ENCODE measurements at regions not wholly inside any gene's neighbourhood (a gene's known extent, or its start where the extent isn't known, plus 50 kb on each side); places are given as distances from the start of the nearest gene placed in this dataset.

DNA sequence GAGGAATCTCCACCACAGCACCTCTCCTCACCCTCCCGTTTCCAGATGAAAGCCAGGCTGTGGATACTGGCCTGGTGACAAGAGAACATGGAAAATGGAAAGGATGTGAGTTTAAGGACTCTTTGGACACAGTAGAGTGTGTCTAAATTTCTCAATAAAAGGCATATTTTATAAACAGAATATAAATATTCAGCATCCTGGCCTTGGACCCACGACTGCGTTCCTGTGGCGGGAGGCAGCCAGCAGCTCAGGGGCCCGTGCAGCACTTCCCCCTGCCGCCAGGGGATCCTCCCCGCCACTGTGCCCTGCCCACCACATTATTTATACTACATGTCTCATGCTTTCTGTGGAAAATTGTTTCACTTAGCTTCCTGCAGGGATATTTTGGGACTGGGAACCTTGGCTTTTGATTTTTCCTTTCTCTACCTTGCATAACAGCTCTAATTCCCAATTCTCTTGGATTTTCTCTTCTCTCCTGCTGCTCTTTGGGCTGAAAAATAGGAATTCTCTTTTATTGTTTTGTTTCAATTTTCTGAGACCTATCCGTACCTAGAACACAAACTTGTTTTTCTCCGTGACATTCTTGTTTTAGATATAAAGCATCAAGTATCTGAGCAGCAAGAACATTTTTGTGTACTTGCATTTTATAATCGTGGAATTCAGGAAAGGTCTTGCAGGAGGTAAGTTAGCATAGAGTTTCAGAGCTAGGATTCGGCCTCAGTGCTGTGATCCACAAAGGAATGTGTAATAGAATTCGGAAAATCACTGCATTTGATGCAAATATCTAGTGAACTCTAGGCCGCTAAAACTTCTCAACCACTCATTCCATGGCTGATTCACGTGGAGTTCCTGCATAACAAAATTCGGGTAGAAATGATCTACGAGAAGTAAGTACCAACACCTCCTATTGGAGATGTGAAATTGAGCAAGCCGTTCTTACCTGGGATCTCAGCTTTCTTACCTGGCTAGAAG, 107.7 kb upstream of the SPATA13 start:
- DNase-seq: no peak

DNA sequence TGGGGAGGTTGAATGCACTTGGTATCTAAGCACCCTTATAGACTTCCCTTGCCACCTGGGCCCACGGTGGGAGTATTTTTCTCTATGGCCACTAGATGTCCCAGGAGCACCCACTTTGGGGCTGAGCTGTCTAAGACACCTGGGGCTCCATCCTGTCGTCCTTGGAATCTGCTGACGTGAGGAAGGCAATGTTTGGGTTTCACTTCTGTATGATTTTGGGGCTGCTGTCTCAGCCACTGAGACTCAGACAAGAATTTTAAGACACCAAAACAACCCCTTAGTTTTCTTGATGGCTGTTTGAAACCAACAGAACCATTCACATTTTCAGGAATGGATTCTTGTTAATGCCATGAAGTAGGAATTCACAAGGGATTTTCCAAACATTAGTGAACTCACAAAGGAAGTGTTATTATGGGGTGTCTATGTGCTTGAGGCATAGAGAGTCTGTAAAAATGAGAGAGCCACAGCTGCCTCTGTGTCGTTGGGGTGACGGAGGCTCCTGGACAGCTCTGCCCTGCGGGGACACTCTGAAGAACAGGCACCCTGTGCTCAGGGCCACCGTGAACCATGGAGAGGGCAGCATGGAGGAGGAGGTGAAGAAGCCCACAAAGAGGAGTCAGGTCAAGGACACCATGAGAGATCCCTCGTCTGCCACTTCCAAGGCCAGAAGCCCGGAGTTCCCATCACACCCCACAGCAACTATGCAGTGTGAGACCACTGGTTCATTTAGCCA, 106.8 kb upstream of the SPATA13 start:
- peak; percentile 1 to 44 for DNase-seq

DNA sequence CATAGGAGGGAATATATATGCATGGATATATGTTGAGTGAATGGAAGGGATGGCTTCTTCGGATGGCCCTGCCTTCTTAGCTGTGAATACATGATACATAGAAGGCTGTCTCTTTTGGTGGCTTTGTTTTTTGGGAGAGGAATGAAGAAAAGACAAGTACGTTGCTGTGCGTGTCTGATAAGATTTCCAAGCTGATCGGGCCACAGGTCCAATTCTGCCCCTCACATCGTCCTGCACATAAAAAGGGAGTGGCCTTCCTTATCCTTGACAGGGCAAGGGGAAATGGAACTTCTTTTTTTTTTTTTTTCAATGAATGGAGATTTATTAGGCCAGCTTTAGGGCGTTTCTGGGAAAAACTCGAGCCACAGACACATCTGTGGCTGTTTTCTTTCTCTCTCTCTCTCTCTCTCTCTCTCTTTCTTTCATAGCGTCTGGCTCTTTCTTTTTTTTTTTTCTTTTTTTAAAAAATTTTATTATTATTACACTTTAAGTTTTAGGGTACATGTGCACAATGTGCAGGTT, 103.8 kb upstream of the SPATA13 start:
- DNase-seq: no peak

DNA sequence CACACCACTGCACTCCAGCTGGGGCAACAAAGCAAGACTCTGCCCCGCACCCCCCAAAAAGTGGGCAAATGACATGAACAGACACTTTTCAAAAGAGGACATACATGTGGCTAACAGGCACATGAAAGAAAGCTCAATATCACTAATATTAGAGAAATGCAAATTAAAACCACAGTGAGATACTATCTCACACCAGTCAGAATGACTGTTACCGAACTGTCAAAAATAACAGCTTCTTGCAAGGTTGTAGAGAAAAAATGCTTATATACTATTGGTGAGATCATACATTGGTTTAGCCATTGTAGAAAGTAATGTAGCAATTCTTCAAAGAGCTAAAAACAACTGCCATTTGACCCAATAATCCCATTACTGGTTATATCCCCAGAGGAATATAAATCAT, 99.5 kb upstream of the SPATA13 start:
- no peak for DNase-seq

DNA sequence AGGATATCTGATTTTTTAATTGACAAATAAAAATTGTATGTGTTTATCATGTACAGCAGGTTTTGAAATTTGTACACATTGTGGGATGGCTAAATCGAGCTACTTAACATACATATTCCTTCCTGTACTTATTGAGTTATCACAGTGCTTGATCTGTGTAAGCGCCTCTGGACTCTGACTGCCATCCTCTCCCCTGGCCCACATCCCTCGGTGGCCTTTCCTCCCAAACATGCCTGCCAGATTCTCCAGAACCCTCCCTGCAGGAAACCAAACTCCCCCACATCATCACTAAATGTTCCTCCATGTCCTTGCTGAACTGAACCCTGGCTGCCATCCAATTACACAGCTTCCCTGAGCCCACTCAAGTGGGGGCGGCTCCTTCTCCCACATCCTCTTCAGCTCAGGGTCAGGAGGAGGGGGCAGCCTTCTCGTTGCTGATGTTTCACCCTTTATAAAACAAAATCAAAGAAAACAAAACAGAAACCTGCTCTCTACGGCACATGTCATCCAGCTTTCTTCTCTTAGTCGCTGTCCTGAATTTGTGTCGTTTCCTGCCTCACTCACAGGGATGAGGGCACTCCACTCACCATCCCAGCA, 97.1 kb upstream of the SPATA13 start:
- DNase-seq: peak in 1 of 2 experiments; percentile 1

DNA sequence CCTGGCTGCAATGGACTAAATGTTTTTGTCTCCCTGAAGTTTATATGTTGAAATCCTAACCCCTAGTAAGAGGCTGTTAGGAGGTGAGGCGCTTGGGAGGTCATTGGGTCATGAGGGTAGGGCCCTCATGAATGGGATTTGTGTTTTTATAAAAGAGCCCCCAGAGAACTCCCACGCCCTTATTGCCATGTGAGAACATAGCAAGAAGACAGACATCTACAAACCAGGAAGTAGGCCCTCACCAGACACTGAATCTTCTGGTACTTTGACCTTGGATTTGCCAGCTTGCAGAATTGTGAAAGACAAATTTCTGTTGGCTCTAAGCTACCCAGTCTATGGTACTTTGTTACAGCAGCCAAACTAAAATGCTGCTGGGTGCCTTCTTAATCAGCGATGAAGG, 96.1 kb upstream of the SPATA13 start:
- DNase-seq: no peak

DNA sequence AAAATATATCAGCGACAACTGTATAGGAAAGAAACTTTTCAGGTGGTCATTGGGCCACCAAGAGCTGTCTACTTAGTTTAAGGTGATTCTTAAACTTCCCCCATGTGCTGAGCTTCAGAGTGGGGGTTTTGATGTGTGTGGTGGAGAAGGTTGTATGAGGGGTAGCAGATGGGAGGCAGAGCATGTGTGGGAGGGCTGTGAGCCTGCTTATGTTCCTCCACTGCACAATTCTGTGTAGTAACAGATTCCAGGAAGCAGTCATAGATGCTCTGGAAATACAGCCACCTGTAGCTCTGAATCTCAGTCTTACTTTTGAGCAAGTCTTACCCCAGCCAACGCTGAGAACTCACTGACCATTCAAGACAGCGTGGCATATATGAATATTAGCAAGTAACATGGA, 95.3 kb upstream of the SPATA13 start:
- no peak for DNase-seq

DNA sequence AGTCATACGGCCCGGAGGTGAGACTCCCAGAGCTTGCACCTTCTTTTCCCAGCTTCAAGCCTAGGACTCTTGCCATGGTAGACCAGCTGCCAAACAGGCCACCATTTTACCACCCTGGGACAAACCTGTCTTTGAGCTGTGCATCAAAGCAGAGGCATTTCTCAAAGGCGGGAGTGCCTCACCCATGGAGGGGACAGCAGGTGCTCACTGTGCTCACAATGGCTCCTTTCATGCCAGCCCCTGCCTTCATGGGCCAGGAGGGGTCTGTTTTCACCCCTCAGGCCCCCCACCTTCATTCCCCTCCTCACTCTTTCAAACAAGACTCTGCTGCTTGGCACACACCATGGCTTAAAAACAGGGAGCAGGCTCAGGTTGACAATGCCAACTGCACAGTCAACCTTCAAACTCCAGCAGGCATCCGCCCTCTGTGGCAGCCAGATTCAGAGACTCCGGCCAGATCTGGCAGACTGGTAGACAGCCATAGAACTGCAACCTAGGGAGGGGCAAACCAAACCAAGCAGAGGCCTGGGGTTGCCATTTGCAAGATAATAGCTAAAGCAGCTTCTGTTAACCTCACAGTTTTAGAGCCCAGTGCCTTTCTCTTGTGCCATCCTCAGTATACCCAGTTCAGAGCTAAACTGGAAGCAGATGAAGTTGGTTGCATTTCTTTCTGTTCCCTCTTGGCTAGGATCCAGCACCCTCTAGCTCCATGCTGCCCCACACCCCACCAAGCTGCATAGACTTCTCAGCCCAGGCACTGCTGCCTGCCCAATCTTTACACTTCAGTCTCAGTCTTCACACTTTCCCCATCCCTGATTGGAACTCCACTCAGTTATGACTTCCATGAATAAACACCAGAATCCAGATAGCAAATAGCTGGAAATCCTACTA, 93.9 kb upstream of the SPATA13 start:
- no peak for DNase-seq

DNA sequence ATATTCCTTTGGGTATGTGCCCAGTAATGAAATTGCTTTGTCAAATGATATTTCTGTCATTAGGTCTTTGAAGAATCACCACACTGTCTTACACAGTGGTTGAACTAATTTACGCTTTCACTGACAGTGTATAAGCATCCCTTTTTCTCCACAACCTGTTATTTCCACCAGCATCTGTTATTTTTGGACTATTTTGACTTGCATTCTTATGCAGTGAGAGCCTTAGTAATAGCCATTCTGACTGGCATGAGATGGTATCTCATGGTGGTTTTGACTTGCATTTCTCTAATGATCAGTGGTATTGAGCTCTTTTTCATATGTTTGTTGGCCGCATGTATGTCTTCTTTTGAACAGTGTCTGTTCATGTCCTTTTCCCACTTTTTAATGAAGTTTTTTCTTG, 92.0 kb upstream of the SPATA13 start:
- no peak for DNase-seq

DNA sequence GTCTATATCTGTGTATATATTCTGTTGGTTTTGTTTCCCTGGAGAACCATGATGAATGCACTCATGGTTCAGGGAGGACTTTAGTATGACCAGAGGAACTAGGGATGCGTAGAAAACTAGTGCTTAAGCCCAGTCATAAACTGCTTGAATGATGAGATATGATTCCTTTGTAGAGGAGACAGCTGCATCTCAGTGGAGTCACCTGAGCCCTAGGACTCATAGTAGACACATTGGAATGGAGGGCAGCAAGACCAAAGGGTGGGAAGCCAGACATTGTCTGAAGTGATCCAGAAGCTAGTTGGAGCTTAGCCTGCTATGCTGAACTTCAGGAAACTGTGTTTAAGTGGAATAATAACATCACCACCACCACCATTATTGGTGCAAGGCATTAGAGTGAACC, 89.5 kb upstream of the SPATA13 start:
- no peak for DNase-seq

DNA sequence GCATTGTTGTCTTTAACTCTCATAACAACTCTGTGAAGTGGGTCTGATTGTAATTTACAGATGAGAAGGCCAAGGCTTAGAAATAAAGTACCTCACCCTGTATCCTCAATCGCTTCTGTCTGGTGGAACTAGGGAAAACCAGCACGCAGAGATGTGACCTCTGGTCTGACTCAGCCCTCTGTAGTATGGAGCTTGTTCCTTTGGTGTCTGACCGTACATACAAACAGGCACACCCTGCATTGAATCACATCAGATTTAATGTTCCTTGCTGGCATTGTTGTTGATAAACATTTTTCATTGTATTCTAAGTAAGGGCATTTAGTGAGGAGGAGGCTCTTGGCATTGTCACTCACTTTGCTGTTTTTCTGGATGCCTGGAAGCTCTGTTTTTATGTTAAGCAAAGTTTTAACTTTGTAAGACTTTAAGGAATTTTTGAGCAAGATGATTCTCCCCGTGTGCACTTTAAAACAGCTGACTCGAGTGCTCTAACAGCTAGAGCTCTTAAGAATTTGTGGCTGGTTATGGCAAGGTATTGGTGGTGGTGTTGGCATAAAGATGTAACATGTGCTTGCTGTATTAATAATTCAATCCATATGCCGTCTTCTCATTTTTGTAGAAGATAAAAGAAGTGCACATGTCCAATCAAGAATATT, 89.0 kb upstream of the SPATA13 start:
- no peak for DNase-seq

DNA sequence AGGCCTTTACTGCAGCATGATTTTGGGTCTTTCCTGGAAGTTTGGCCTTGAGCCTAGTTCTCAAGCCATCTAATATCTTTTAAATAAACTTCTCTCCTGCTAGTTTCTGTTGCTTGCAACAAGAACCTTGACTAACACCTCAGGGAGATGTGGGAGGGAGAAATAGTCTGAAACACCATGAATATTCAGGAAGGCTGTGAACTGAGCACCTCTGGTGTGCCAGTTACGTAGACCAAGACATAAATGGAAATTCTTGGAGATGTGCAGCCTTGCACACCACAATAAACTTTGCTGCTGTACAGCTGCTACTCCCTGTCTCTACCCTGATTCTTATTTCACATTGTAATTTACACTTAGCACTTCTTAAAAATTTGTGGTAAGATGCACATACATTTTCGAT, 86.9 kb upstream of the SPATA13 start:
- DNase-seq: no peak

DNA sequence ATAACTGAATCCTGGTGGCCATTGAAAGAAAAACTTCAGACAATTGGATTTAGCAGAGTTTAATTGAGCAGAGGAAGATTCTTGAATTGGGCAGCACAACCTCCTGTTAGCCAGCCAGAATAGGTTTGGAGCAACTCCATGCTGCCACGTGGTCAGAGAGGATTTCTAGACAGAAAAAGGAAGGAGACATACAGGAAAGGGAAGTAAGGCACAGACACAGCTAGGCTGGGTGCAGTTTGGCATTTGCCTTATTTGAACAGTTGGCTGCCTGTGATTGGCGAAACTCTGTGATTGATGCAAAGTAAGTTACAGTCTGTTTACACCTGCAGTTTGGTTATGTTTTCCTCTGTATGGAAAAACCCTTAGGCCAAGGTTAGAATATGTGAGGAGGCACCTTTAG, 85.8 kb upstream of the SPATA13 start:
- DNase-seq: no peak

DNA sequence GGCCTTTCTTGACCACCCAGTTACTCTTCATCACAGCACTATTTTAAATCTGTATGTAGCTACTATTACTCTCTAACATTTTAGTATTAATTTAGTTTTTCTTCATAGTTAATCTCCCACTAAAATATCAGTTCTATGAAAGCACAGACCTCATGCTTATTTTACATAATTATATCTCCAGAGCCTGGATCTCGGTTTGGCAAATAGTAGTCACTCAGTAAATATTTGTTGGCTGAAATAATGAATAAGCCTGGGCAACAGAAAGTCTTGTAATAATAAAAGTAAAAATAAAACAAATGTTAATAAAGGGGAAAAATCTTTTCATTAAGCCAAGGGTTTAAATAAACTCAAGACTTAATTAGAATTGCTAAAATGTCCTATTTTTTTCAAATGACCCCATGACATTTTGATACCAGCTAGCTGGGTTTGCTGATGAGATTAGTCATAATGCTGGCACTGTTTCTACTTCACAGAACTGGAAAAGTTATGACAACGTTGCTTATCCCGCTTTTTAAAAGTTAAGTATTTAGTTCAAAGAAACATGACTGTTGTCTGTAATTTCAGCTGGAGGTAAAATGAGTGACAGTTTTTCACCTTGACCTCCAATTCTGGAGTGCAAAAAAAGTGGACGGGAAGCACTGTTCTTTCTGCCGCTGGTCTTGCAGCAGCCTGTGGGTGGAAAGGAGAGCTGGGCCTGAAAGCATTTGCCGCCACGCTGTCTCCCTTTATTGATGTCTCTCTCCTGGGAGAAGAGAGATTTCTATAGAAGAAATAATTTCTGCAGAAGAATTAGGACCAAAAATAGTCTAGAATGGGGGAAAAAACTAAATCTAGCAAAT, 85.2 kb upstream of the SPATA13 start:
- no peak for DNase-seq

DNA sequence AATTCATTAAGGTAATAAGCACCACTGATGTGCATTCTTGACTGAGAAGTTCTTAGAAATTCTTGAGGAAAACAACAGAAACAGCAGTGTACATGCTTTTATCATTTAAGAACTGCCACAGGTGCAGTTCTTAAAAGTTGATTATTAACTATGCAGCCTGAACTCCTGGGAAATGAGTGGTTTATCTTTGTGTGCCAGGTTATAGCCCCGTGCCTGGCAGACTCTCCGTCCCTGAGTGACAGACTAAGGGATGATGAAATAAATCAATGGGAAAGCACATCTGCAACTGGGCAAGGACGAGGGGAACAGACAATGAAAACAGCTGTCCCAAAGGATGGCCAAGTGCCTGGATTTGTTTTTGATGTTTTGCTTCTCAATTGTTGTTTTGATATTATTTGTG, 84.4 kb upstream of the SPATA13 start:
- DNase-seq: no peak

DNA sequence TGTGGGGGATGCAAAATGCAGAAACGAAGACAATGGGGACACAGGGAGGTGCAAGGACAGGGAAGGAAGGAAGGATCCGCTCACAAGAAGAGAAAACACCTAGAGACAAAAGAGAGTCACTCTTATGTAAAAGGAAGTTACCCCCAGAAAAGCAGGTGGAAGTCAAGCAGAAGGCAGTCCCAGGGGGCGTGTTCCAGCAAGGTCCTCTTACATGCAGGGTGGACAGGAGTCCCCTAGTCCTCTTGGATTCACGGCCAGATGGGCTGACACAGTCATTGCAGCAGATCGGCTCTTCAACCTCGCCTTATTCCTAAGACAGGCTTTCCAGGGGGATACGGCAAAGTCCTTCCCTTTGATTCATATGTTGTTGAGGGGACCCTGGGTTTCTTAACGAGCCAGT, 83.9 kb upstream of the SPATA13 start:
- DNase-seq: no peak

DNA sequence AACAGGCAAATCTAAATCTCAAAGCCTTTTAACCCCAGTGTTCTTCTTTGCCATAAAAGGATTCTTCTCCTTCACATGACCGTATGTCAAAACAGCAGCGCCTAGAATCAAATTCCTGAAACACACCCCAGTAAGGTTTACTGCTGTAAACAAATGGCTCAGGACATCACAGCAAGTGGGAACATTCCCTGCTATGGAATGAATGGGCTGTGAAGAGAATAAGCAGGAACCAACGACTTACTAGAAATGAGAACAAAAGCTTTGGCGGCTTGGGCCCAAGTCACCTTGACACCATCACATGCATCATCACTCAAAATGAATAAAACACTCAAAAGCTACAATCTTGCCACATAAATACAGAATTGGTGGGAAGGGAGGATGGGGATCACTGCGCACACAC, 80.4 kb upstream of the SPATA13 start:
- no peak for DNase-seq

DNA sequence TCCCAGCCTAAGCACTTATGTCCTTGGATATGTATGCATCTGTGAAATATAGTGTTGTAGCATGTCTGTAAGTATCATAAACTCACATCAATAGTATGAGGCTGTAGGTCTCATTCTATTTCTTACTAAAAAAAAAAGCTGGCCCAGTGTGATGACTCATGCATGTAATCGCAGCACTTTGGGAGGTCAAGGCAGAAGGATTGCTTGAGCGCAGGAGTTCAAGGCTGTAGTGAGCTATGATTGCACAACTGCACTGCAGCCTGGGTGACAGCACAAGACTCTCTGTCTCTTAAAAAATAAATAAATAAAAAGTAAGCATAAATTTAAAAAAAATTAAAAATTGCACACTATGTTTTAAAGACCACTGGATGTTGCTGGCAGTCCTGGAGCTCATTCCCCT, 79.1 kb upstream of the SPATA13 start:
- no peak for DNase-seq

DNA sequence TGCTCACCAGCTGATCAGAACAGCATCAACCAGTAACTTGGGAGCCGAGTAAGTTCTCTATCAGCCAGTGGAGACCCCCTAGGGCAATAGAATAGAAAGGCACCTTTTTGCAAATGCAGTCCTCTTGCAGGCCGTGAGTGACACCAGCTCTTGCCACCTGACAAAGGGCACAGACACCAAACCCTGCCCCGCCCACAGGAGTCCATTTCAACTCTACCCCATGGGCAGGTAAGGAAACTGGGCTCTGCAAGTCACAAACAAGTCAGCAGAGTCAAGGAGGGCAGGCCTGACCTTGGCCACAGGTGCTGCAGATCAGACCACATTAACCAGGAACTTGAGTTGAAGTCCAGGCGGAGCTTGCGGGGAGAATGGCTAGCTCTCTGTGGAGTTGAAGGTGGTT, 77.4 kb upstream of the SPATA13 start:
- DNase-seq: no peak

DNA sequence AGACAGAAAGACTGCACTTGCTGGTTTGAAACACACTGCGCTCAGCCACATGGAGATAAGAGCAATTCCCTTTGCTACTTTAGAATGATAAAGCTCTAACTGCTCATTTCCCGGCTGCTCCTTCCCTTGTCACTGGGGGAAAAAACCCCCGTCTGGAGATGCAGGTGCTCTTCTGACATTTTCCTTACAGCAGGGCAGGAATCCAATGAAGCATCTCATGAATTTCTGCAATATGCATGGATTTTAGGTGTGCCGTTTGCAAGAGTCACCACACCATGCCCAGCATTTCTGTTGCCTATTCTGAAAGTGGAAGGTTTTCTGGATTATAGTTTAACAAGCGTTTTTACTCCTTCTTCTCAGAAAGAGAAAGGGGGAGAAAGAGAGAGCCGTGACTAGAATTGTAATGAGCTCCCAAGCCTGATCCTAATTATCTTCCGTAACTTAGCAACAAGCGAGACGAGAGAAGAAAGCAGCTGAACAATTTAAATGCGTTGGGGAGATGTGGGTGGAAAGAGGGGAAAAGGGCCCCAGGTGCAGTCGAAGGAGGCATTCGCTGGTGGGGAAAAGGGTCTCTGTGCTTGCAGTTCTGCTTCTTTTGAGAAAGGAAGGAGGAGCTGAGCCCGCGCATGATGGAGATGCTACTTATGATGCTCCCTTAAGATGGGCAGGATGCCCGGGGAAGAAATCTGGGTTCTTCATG, 76.6 kb upstream of the SPATA13 start:
- no peak for DNase-seq

Measured in NCI-H187 (cell line).